ENCODE measurements at regions not wholly inside any gene's neighbourhood (a gene's known extent, or its start where the extent isn't known, plus 50 kb on each side); places are given as distances from the start of the nearest gene placed in this dataset.

DNA sequence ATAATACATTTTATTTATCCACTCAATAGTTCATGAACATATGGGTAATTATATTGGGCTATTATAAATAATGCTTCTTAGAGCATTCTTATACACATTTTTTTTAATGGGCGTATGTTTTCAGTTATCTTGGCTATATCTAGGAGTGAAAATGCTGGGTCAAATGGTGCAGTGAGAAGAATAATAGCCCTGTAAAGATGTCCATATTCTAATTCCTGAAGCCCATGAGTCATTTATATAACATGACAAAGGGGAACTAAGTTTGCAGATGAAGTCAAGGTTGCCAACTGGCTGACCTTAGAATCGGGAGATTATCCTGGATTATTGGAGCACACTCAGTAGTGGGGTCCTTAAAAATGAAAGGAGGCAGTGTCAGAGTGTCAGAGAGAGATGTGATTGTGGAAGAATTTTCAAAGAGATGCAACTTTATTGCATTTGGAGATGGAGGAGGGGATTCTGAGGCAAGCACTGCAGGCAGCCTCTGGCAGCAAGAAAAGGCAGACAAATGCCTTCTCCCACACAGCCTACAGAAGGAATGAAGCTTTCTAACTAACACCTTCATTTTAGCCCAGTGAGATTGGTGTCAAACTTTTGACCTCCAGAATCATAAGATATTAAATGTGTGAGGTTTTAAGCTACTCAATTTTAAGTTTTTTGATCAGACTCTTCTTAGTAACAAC lies 106.1 kb upstream of the HS3ST1 start:
- Mint-ChIP-seq H3K4me1 (peaks cover 5% of the 10 kb centered on the region), H3K4me3 (no peak overlapping the region), H3K36me3 (ENCODE audit: low read depth) (peaks cover 7% of the 10 kb centered on the region; the same call in 2 of the 3 replicates), H3K27me3 (ENCODE audit: insufficient read depth, low read depth, poor library complexity) (no peaks in the 10 kb centered on the region), H3K9me3 (peaks cover 8% of the 10 kb centered on the region; the same call in 1 of the 3 replicates), H3K27ac (no peak overlapping the region)
- H3K36me3 ChIP-seq (ENCODE audit: insufficient read depth) = no peaks in the 10 kb centered on the region
- no peak for ATAC-seq
- H3K27me3 ChIP-seq (ENCODE audit: insufficient read depth) = no peaks in the 10 kb centered on the region
- H2AFZ ChIP-seq = peak overlapping the region; percentile 29
- H4K20me1 ChIP-seq (replicated peaks; ENCODE audit: insufficient read depth) = no peaks in the 10 kb centered on the region
- H3K4me2 ChIP-seq = no peak overlapping the region
- no peaks in the 10 kb centered on the region; the same call in 1 of the 2 replicates for H3K9me2 ChIP-seq (ENCODE audit: insufficient read depth)
- peaks cover 6% of the 10 kb centered on the region; the same call in 1 of the 2 replicates for H3K4me1 ChIP-seq (ENCODE audit: insufficient read depth)
- H3K27ac ChIP-seq (ENCODE audit: low read depth) = no peak overlapping the region
- no peaks in the 10 kb centered on the region for H3F3A ChIP-seq (replicated peaks; ENCODE audit: low read depth)
- no peak for DNase-seq (ENCODE audit: low spot score)
- no peaks in the 10 kb centered on the region for H3K79me2 ChIP-seq (replicated peaks; ENCODE audit: insufficient read depth)
- no peak overlapping the region for H3K4me3 ChIP-seq
- TF ChIP-seq NANOG (IDR thresholded peaks at IDR 0.05; ENCODE audit: borderline replicate concordance) (no peak), POLR2AphosphoS5 (IDR thresholded peaks at IDR 0.05; ENCODE audit: low read depth) (no peak), JUNB (IDR thresholded peaks at IDR 0.05; ENCODE audit: unreplicated experiment) (no peak), ZNF114 (CRISPR knock-in tag; IDR thresholded peaks at IDR 0.05) (no peak), STAT1 (IDR thresholded peaks at IDR 0.05; ENCODE audit: unreplicated experiment) (no peak), CREB1 (CRISPR knock-in tag; IDR thresholded peaks at IDR 0.05; ENCODE audit: low read depth) (no peak), EZH2phosphoT487 (IDR thresholded peaks at IDR 0.05; ENCODE audit: unreplicated experiment) (no peak), ZNF331 (CRISPR knock-in tag; IDR thresholded peaks at IDR 0.05; ENCODE audit: low read depth) (no peak), EZH2 (IDR thresholded peaks at IDR 0.05; ENCODE audit: low read depth, unreplicated experiment) (no peak)
- TF ChIP-seq, protein P1, sequence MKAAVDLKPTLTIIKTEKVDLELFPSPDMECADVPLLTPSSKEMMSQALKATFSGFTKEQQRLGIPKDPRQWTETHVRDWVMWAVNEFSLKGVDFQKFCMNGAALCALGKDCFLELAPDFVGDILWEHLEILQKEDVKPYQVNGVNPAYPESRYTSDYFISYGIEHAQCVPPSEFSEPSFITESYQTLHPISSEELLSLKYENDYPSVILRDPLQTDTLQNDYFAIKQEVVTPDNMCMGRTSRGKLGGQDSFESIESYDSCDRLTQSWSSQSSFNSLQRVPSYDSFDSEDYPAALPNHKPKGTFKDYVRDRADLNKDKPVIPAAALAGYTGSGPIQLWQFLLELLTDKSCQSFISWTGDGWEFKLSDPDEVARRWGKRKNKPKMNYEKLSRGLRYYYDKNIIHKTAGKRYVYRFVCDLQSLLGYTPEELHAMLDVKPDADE (IDR thresholded peaks at IDR 0.05) = no peak
- TF ChIP-seq, protein P2, sequence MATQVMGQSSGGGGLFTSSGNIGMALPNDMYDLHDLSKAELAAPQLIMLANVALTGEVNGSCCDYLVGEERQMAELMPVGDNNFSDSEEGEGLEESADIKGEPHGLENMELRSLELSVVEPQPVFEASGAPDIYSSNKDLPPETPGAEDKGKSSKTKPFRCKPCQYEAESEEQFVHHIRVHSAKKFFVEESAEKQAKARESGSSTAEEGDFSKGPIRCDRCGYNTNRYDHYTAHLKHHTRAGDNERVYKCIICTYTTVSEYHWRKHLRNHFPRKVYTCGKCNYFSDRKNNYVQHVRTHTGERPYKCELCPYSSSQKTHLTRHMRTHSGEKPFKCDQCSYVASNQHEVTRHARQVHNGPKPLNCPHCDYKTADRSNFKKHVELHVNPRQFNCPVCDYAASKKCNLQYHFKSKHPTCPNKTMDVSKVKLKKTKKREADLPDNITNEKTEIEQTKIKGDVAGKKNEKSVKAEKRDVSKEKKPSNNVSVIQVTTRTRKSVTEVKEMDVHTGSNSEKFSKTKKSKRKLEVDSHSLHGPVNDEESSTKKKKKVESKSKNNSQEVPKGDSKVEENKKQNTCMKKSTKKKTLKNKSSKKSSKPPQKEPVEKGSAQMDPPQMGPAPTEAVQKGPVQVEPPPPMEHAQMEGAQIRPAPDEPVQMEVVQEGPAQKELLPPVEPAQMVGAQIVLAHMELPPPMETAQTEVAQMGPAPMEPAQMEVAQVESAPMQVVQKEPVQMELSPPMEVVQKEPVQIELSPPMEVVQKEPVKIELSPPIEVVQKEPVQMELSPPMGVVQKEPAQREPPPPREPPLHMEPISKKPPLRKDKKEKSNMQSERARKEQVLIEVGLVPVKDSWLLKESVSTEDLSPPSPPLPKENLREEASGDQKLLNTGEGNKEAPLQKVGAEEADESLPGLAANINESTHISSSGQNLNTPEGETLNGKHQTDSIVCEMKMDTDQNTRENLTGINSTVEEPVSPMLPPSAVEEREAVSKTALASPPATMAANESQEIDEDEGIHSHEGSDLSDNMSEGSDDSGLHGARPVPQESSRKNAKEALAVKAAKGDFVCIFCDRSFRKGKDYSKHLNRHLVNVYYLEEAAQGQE (IDR thresholded peaks at IDR 0.05; ENCODE audit: unreplicated experiment) = no peak
- TF ChIP-seq, protein P3, sequence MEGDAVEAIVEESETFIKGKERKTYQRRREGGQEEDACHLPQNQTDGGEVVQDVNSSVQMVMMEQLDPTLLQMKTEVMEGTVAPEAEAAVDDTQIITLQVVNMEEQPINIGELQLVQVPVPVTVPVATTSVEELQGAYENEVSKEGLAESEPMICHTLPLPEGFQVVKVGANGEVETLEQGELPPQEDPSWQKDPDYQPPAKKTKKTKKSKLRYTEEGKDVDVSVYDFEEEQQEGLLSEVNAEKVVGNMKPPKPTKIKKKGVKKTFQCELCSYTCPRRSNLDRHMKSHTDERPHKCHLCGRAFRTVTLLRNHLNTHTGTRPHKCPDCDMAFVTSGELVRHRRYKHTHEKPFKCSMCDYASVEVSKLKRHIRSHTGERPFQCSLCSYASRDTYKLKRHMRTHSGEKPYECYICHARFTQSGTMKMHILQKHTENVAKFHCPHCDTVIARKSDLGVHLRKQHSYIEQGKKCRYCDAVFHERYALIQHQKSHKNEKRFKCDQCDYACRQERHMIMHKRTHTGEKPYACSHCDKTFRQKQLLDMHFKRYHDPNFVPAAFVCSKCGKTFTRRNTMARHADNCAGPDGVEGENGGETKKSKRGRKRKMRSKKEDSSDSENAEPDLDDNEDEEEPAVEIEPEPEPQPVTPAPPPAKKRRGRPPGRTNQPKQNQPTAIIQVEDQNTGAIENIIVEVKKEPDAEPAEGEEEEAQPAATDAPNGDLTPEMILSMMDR (conservative IDR thresholded peaks at IDR 0.05; ENCODE audit: low read depth in 2 of 2) = no peak
- TF ChIP-seq, protein P4, sequence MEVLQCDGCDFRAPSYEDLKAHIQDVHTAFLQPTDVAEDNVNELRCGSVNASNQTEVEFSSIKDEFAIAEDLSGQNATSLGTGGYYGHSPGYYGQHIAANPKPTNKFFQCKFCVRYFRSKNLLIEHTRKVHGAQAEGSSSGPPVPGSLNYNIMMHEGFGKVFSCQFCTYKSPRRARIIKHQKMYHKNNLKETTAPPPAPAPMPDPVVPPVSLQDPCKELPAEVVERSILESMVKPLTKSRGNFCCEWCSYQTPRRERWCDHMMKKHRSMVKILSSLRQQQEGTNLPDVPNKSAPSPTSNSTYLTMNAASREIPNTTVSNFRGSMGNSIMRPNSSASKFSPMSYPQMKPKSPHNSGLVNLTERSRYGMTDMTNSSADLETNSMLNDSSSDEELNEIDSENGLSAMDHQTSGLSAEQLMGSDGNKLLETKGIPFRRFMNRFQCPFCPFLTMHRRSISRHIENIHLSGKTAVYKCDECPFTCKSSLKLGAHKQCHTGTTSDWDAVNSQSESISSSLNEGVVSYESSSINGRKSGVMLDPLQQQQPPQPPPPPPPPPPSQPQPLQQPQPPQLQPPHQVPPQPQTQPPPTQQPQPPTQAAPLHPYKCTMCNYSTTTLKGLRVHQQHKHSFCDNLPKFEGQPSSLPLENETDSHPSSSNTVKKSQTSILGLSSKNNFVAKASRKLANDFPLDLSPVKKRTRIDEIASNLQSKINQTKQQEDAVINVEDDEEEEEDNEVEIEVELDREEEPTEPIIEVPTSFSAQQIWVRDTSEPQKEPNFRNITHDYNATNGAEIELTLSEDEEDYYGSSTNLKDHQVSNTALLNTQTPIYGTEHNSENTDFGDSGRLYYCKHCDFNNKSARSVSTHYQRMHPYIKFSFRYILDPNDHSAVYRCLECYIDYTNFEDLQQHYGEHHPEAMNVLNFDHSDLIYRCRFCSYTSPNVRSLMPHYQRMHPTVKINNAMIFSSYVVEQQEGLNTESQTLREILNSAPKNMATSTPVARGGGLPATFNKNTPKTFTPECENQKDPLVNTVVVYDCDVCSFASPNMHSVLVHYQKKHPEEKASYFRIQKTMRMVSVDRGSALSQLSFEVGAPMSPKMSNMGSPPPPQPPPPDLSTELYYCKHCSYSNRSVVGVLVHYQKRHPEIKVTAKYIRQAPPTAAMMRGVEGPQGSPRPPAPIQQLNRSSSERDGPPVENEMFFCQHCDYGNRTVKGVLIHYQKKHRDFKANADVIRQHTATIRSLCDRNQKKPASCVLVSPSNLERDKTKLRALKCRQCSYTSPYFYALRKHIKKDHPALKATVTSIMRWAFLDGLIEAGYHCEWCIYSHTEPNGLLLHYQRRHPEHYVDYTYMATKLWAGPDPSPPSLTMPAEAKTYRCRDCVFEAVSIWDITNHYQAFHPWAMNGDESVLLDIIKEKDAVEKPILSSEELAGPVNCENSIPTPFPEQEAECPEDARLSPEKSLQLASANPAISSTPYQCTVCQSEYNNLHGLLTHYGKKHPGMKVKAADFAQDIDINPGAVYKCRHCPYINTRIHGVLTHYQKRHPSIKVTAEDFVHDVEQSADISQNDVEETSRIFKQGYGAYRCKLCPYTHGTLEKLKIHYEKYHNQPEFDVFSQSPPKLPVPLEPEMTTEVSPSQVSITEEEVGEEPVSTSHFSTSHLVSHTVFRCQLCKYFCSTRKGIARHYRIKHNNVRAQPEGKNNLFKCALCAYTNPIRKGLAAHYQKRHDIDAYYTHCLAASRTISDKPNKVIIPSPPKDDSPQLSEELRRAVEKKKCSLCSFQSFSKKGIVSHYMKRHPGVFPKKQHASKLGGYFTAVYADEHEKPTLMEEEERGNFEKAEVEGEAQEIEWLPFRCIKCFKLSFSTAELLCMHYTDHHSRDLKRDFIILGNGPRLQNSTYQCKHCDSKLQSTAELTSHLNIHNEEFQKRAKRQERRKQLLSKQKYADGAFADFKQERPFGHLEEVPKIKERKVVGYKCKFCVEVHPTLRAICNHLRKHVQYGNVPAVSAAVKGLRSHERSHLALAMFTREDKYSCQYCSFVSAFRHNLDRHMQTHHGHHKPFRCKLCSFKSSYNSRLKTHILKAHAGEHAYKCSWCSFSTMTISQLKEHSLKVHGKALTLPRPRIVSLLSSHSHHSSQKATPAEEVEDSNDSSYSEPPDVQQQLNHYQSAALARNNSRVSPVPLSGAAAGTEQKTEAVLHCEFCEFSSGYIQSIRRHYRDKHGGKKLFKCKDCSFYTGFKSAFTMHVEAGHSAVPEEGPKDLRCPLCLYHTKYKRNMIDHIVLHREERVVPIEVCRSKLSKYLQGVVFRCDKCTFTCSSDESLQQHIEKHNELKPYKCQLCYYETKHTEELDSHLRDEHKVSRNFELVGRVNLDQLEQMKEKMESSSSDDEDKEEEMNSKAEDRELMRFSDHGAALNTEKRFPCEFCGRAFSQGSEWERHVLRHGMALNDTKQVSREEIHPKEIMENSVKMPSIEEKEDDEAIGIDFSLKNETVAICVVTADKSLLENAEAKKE (CRISPR knock-in tag; IDR thresholded peaks at IDR 0.05) = no peak
